ENCODE measurements at regions not wholly inside any gene's neighbourhood (a gene's known extent, or its start where the extent isn't known, plus 50 kb on each side); places are given as distances from the start of the nearest gene placed in this dataset.

DNA sequence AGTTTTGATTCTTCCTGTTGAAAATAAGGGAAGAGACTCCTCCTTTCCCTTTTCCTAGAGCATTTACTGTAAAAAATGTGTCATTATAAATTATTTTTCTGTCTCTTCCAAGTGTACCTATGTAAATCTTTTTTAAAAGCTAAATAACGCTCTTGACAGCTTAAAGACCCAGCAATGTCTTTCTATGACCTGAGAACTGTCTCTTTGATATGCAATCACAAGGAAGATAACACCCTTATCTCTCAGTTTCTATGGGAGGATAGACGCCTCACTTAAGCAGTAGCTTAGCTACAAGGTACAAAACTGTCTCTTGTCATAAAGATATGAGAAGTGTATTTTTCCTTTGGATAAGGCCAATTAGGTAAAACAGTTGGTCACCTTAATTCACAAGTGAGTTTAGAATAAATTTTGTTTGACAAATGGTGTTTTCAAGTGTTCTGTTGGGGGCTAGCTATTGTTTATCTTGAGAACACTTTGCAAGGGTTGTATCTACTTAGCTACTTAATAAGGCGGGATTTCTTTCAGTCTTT, 980.6 kb upstream of the EYS start:
- no peak for DNase-seq

DNA sequence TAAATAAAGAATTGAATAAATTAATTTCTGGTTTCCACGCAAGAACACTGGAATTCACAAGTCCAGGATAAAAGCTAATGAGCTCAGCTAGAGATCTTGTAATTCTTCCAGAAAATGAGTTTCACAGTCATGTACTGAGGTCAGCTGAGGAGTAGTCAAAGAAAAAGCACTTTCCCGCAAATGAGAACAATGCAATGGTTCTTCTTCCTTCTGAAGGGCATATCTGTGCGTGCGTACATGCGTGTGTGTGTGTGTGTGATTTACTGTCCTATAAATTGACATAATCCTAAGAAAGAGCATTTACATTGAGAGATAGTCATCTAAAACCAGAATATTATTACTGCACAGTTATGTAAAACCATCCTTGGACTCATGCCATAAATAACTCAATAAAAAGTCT, 968.9 kb upstream of the EYS start:
- no peak for DNase-seq

GRCh38 chr6:66664112-66664511, 957.1 kb upstream of the EYS start:
- no peak for DNase-seq

DNA sequence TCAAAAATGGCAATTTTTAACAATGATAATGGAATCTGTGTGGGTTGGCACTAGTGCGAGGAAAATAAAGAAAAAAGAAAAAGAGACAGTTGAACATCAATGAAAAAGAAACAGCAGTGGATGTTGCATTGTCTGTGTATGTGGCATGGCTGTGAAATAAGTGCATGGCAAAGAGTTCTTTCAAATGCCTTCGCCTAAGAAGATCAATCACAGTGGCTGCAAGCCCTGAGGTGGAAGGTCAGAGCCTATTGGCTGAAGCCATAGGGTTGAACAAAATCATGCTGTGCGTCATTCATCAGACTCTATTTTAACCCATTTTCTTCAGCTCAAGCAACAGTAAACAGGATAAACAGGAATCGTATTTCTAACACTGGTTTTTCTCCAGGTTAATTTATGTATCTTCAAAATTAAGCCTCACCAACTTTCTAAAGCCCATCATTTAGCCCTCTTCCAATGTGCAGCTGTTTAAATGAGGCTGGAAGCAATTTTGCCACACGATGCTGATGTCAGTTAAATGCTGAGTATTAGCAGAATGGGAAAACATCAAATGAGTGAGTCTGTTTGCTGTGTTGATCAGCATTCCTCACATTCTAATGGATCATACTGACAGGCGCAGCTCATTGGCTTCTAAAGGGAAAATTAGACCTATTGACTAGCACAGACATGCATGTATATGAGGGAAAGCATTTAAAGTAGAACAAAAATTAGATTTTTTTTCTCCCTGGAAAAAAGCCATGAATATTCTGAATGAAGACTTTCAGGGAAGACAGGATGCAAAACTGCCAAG, 955.9 kb upstream of the EYS start:
- no peak for DNase-seq

GRCh38 chr6:66662196-66662595, 955.2 kb upstream of the EYS start:
- no peak for DNase-seq

- DNase-seq: no peak
Measured at GRCh38 chr6:66655420-66655819, 948.4 kb upstream of the EYS start.

- no peak for DNase-seq
Measured at GRCh38 chr6:66638518-66638917, 931.5 kb upstream of the EYS start.

GRCh38 chr6:66638099-66638498, 931.1 kb upstream of the EYS start:
- no peak for DNase-seq

GRCh38 chr6:66628917-66629316, 921.9 kb upstream of the EYS start:
- no peak for DNase-seq

GRCh38 chr6:66623050-66623449, 916.0 kb upstream of the EYS start:
- no peak for DNase-seq

DNA sequence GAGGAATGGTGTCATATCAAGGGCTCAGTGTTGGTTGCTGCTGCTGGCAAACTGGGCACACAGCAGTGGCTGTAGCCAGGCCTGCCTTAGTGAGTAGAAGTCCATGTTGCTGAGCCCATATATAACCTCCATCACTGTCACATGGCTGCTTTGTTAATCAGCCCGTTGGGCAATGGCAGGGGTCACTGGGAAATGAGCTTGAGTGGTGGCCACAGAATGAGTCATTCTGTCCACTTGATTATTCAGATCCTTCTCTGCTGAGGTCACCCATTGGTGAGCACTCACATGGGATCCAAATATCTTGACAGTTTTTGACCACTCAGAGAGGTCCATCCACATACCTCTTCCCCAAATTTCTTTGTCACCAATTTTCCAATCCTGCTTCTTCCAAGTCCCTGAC, 898.9 kb upstream of the EYS start:
- DNase-seq: no peak

DNA sequence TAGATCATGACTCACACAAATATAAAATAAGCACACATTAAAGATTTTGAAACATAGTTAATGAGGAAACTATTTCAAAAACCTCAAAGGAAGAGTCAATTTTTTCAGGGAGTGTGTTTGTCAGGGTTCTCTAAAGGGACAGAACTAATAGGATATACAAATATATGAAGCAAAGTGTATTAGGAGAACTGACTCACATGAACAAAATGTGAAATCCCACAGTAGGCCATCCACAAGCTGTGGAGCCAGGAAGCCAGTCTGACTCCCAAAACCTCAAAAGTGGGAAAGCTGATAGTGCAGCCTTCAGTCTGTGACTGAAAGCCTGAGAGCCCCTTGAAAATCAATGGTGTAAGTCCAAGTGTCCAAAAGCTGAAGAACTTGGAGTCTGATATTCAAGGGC, 898.0 kb upstream of the EYS start:
- DNase-seq: no peak

- no peak for DNase-seq
Measured at GRCh38 chr6:66599541-66599940, 892.5 kb upstream of the EYS start.

GRCh38 chr6:66578362-66578761, 871.3 kb upstream of the EYS start:
- no peak for DNase-seq

DNA sequence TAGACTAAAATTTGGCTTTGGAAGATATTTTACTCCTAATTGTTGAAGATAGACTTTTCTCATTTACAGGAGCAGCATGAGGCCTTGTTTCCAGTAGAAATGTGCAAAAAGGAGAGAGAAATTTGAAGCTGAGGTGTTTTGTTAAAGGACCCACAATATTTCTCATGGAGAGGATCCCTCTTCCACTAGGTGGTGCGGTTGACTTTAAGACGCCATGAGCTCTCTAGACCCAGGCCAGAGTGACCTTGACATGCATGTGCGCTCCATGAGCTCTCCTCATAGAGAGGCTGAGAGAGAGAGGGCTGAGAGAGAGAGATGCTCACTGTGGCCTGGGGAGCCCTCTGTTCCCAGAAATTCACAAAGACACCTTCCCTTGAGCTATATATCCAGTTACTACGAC, 861.2 kb upstream of the EYS start:
- DNase-seq: no peak

- no peak for DNase-seq
Measured at GRCh38 chr6:66561479-66561878, 854.5 kb upstream of the EYS start.

DNA sequence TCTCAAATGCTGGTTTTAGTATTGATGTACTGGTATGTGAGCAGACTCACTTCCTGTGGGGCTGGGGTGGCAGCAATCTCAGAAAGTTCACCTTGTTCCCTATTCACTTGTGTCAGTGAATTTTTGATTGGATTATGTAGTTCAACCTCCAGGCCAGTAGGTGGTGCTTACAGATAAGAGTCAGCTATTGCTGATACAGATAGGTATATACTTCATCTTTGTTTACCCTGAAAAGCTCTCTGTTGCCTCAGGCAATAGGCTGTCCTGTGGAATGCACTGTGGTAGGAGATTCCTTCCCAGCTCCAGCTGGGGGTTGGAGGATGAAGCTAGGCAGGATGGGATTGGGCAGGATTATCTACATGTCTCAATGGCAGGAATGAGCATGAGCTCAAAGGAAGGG, 851.2 kb upstream of the EYS start:
- no peak for DNase-seq

- no peak for DNase-seq
Measured at GRCh38 chr6:66556936-66557335, 849.9 kb upstream of the EYS start.

- no peak for DNase-seq
Measured at GRCh38 chr6:66555082-66555481, 848.1 kb upstream of the EYS start.

DNA sequence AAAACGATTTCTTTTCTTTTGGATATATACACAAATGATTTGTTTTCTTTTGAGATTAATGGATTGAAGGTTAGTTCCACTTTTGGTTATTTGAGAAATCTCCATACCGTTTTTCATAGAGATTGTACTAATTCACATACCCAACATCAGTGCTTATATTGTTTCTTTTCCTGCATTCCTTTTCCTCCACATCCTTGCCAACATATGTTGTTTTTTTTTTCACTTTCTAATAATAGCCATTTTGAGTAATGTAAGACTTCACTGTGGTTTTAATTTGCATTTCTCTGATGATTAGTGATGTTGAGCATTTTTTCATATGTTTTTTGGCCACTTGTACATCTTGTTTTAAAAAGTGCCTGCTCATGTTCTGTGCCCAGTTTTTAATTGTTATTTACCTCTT, 846.4 kb upstream of the EYS start:
- DNase-seq: no peak

DNA sequence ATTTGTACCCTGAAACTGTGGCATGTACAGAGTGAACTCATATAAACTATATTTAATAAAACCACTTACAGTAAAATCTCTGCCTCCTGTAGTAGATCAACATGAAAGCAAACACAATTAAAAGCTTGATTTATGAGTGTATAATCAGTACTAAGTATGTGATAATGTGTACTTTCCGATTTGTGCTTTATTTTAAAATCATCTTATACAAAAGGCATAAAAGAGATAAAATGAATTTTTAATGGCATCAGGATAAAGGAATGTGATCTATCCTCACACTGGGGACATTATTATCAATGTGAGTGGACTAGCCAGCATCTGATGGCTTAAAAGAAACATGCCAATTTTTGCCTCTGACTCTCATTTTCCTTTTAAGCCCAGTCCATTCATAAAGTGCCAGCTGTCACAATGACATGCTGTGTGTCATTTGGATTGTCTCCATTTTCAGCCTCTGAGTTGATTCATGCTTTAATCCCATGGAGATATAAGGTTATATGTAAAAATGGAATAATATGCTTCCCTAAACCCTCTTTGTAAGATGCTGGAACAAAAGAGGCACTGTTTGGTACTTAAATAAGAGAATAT, 831.6 kb upstream of the EYS start:
- no peak for DNase-seq

- no peak for DNase-seq
Measured at GRCh38 chr6:66533921-66534404, 826.9 kb upstream of the EYS start.

DNA sequence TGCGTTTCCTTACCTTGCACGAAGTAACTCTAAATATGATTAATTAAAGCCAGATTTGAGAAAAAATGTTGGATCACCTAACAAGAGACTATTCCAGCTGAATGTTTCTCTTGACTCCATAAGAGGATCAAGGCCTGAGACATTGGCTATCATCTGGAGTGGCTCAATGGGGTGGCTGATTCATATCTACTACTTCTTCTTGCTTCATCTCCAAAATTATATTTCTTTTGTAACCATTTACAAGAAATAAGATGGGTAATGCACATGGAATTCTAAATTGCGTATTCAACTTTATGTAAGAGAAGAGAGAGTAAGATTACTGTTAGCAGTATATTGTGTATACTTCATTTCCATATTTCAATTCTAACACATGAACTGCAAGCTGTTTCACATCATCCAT, 819.0 kb upstream of the EYS start:
- no peak for DNase-seq

- no peak for DNase-seq
Measured at GRCh38 chr6:66522864-66523263, 815.8 kb upstream of the EYS start.

DNA sequence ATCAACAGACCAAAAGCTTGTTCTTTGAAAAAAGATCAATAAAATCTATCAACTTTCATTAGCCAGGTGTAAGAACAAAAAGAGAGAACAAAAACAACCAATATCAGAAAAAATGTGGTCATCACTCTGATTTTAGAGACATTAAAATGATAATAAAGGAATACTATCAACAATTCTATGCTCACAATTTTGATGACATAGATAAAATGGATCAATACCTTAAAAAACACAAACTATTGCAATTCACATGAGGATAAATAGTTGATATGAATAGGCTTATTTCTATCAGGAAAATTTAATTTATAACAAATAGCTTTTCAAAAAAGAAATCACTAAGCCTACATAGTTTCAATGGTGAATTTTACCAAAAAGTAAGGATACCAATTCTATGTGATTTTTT, 809.4 kb upstream of the EYS start:
- DNase-seq: no peak

All from activated T-cell treated with anti-CD3 and anti-CD28 coated beads, Interleukin-2, amount 50 U/mL, for 1 hour (primary cell).